T-cell (primary cell): ENCODE measurements at regions not wholly inside any gene's neighbourhood (a gene's known extent, or its start where the extent isn't known, plus 50 kb on each side); places are given as distances from the start of the nearest gene placed in this dataset.

Experiments
- ATAC-seq, 4 experiments: fragments of 200-7000 bp in 3 of 4; fragments of 150-1000 bp in 1 of 4; cut with Tn5 transposase; replicated peaks in 1 of 4; 1 replicate in 3 of 4; 2 replicates in 1 of 4; pipeline ENCODE4 v1.10.0; 2021; ENCODE audit warnings: moderate library complexity in 3 of 4, mild to moderate bottlenecking in 2 of 4, moderate number of reproducible peaks in 1 of 4
- CTCF ChIA-PET, 2 donors: fragments of 300-600 bp; sonication (Branson Sonifier 250); formaldehyde crosslinking; loops; one replicate each; lab custom pipeline; 2022; ENCODE audit warnings: antibody characterized with exemption in 2 of 2; lab: Charles Lee
- POLR2A ChIA-PET, 2 donors: fragments of 300-600 bp; sonication (Branson Sonifier 250); formaldehyde crosslinking; loops; one replicate each; lab custom pipeline; 2022; ENCODE audit warnings: antibody characterized with exemption in 2 of 2; lab: Charles Lee
- DNase-seq, 35 experiments: peaks; one replicate each; pipeline versions ENCODE4 v3.0.0 to v3.0.0-alpha.2; 2013 to 2023
- H3K27ac ChIP-seq: one replicate; pipeline ENCODE4 v1.5.1; 2013; ENCODE audit warnings: low read length
- H3K27me3 ChIP-seq, 2 experiments: replicated peaks in 1 of 2; 1 replicate in 1 of 2; 2 replicates in 1 of 2; pipeline versions ENCODE4 v1.6.1 to v1.7.0; 2013; ENCODE audit warnings: low read length in 1 of 2, mixed read lengths in 1 of 2; ENCODE audit not compliant: control insufficient read depth in 2 of 2, insufficient read depth in 2 of 2; ENCODE audit errors: extremely low read depth in 1 of 2
- H3K36me3 ChIP-seq, 2 donors: 1 replicate in 1 of 2; 2 replicates in 1 of 2; pipeline versions ENCODE4 v1.6.1 to v1.7.0; 2013; ENCODE audit warnings: low read length in 1 of 2; ENCODE audit not compliant: control insufficient read depth in 2 of 2, insufficient read depth in 1 of 2; ENCODE audit errors: extremely low read depth in 1 of 2
- H3K4me1 ChIP-seq, 2 experiments: 1 replicate in 1 of 2; 2 replicates in 1 of 2; pipeline versions ENCODE4 v1.6.1 to v1.7.0; 2013; ENCODE audit warnings: low read length in 2 of 2, mixed read lengths in 1 of 2; ENCODE audit not compliant: insufficient read depth in 2 of 2, control insufficient read depth in 1 of 2; ENCODE audit errors: extremely low read depth in 1 of 2
- H3K4me3 ChIP-seq, 2 donors: 1 replicate in 1 of 2; 2 replicates in 1 of 2; pipeline versions ENCODE4 v1.5.1 to v1.7.0; 2013; ENCODE audit warnings: mild to moderate bottlenecking in 2 of 2, low read length in 1 of 2, moderate library complexity in 1 of 2; ENCODE audit not compliant: control insufficient read depth in 1 of 2; ENCODE audit errors: extremely low read depth in 1 of 2
- H3K9me3 ChIP-seq: 2 replicates; pipeline ENCODE4 v1.7.0; 2013
- H3K27ac Mint-ChIP-seq, 2 donors: one replicate each; pipeline ENCODE4 v1.8.0; 2020 to 2021; ENCODE audit warnings: mild to moderate bottlenecking in 2 of 2, mixed read lengths in 2 of 2
- H3K27me3 Mint-ChIP-seq, 2 donors: one replicate each; pipeline ENCODE4 v1.8.0; 2021 to 2022; ENCODE audit warnings: mixed read lengths in 2 of 2
- H3K36me3 Mint-ChIP-seq: one replicate; pipeline ENCODE4 v1.8.0; 2021; ENCODE audit warnings: mixed read lengths
- H3K4me1 Mint-ChIP-seq, 3 donors: one replicate each; pipeline ENCODE4 v1.8.0; 2020 to 2022; ENCODE audit warnings: mixed read lengths in 3 of 3, mild to moderate bottlenecking in 1 of 3
- H3K4me3 Mint-ChIP-seq, 3 donors: one replicate each; pipeline ENCODE4 v1.8.0; 2020 to 2022; ENCODE audit warnings: mild to moderate bottlenecking in 3 of 3, mixed read lengths in 3 of 3, moderate library complexity in 3 of 3
- H3K9me3 Mint-ChIP-seq, 3 donors: one replicate each; pipeline ENCODE4 v1.8.0; 2020 to 2022; ENCODE audit warnings: mixed read lengths in 3 of 3
- WGBS: methylation state at CpG from one replicate; pipeline ENCODE4 v1.1.5; 2013; ENCODE audit warnings: missing lambda C conversion rate; ENCODE audit not compliant: insufficient coverage; 5-methylcytosine and 5-hydroxymethylcytosine counted together

DNA sequence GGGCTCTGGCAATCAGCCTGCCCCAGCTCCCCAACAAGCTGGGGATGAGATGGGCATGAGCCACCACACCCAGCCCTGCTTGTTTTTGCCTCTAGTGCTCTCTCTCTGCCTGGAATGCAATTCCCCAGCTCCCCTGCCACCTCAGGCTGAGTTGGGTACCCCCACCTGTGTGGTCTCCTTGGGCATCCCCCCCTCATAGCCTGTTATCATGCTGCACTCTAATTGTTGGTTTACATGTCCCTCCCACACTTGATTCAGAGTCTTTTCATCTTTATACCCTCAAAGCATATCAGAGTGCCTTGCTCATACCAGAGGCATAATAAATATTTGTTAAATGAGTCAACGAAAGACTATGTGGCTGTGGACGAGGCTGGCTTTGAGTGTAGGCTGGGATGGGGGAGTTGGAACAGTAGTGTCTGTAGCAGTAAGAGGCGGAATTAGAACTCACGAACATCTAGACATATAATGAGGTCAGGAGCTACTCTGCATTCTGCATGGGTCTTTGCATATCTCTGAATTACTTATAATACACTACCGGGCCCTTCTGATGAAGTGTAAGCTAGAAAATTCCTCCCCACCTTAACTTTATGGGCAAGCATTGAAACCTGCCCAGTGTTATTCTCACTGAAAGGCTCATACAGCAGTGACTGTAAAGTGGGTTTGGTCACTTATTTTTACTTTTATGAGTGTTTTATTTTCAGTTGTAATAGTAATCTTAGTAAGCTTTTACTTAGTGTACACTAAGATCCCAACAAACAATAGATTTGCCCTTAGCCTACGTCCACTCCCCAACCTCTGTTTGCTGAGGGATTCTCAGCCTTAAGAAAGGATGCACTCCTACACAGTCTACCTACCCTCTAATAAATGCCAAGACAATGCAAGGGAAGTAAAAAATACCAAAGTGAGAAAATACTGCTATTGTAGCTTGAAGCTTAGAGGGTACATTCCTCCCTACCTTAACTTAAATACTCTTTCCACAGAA, 58.7 kb downstream of the EDN1 start:
- no peak for ATAC-seq
- Mint-ChIP-seq H3K27ac (no peak overlapping the region), H3K4me3 (no peak overlapping the region), H3K27me3 (peaks cover 9 to 15% of the 10 kb centered on the region in 2 donors), H3K9me3 (peaks cover 7 to 19% (median 16%) of the 10 kb centered on the region in 3 donors), H3K4me1 (no peaks in the 10 kb centered on the region), H3K36me3 (no peaks in the 10 kb centered on the region)
- DNase-seq = no peak
- Histone ChIP-seq H3K4me3 (no peak overlapping the region), H3K36me3 (no peaks in the 10 kb centered on the region), H3K27me3 (peaks cover 0 to 6% of the 10 kb centered on the region in 2 experiments), H3K4me1 (no peaks in the 10 kb centered on the region), H3K9me3 (no peaks in the 10 kb centered on the region), H3K27ac (no peak overlapping the region)
- WGBS = no CpG with 5 or more reads among the region's 6 CpGs
- CTCF ChIA-PET = interaction anchor here in 1 of 2 donors (0.6 kb wide), 1 partner anchor 11 kb away, joined by 4 read pairs; no protein-coding TSS in a partner anchor
- POLR2A ChIA-PET = interaction anchor here in 1 of 2 donors (0.7 kb wide), 1 partner anchor 655 kb away, joined by 6 read pairs; no protein-coding TSS in a partner anchor

DNA sequence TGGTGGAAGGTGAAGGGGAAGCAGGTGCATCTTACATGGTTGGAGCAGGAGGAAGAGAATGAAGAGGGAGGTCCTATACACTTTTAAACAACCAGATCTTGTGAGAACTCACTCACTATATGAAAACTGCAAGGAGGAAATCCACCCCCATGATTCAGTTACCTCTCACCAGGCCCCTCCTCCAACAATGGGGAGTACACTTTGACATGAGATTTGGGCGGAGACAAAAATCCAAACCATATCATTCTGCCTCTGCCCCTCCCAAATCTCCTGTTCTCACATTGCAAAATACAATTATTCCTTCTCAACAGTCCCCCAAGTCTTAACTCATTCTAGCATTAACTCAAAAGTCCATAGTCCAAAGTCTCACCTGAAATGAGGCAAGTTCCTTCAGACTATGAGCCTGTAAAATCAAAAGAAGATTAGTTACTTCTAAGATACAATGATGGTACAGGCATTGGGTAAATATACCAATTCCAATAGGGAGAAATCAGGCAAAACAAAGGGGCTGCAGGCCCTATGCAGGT, 60.5 kb downstream of the EDN1 start:
- Histone ChIP-seq H3K4me1 (no peaks in the 10 kb centered on the region), H3K9me3 (no peaks in the 10 kb centered on the region), H3K36me3 (no peaks in the 10 kb centered on the region), H3K27me3 (peaks cover 0 to 6% of the 10 kb centered on the region in 2 experiments), H3K27ac (no peak overlapping the region), H3K4me3 (no peak overlapping the region)
- no peaks in the 10 kb centered on the region for H3K4me1 Mint-ChIP-seq
- DNase-seq = no peak
- ChIA-PET CTCF (no interaction called here), POLR2A (no interaction called here)
- no peak overlapping the region for H3K27ac Mint-ChIP-seq
- H3K9me3 Mint-ChIP-seq = peaks cover 7 to 19% (median 16%) of the 10 kb centered on the region in 3 donors
- H3K27me3 Mint-ChIP-seq = peaks cover 12 to 18% of the 10 kb centered on the region in 2 donors
- H3K36me3 Mint-ChIP-seq = no peaks in the 10 kb centered on the region
- 100% methylated on average over 1 of the region's 1 CpG for WGBS
- no peak for ATAC-seq
- H3K4me3 Mint-ChIP-seq = no peak overlapping the region

DNA sequence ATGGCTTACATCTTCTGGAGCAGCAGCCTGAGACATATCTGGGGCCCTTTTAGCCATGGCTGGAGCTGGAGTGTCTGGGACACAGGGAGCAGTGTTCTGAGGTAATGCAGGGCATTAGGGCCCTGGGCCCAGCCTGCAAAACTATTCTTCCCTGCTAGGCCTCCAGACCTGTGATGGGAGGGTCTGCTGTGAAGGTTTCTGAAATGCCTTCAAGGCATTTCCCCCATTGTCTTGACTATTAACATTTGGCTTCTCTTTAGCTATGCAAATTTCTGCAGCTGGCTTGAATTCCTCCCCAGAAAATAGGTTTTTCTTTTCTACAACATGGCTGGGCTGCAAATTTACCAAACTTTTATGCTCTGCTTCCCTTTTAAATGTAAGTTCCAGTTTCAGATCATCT, 61.5 kb downstream of the EDN1 start:
- no peak overlapping the region for H3K4me3 Mint-ChIP-seq
- H3K9me3 Mint-ChIP-seq = peaks cover 7 to 19% (median 16%) of the 10 kb centered on the region in 3 donors
- Histone ChIP-seq H3K27ac (no peak overlapping the region), H3K9me3 (no peaks in the 10 kb centered on the region), H3K36me3 (no peaks in the 10 kb centered on the region), H3K4me1 (no peaks in the 10 kb centered on the region), H3K4me3 (no peak overlapping the region), H3K27me3 (peaks cover 0 to 6% of the 10 kb centered on the region in 2 experiments)
- no peak overlapping the region for H3K27ac Mint-ChIP-seq
- no peaks in the 10 kb centered on the region for H3K4me1 Mint-ChIP-seq
- no peaks in the 10 kb centered on the region for H3K36me3 Mint-ChIP-seq
- DNase-seq (no peak), ATAC-seq (no peak)
- POLR2A ChIA-PET = interaction anchor here in 1 of 2 donors (0.6 kb wide), 1 partner anchor 23 kb away, joined by 3 read pairs; no protein-coding TSS in a partner anchor
- CTCF ChIA-PET = no interaction called here
- peaks cover 13 to 24% of the 10 kb centered on the region in 2 donors for H3K27me3 Mint-ChIP-seq

- Histone ChIP-seq H3K36me3 (no peaks in the 10 kb centered on the region), H3K4me3 (no peak overlapping the region), H3K4me1 (no peaks in the 10 kb centered on the region), H3K27me3 (no peaks in the 10 kb centered on the region), H3K9me3 (no peaks in the 10 kb centered on the region), H3K27ac (no peak overlapping the region)
- no peak overlapping the region for H3K4me3 Mint-ChIP-seq
- ChIA-PET CTCF (no interaction called here), POLR2A (no interaction called here)
- ATAC-seq (no peak), DNase-seq (no peak)
- no peaks in the 10 kb centered on the region for H3K4me1 Mint-ChIP-seq
- peaks cover 7 to 19% (median 16%) of the 10 kb centered on the region in 3 donors for H3K9me3 Mint-ChIP-seq
- WGBS = 77% methylated on average over 3 of the region's 3 CpGs
- H3K27me3 Mint-ChIP-seq = peaks cover 11 to 20% of the 10 kb centered on the region in 2 donors
- H3K36me3 Mint-ChIP-seq = no peaks in the 10 kb centered on the region
- no peak overlapping the region for H3K27ac Mint-ChIP-seq
Observed at GRCh38 chr6:12353731-12354130, 63.6 kb downstream of the EDN1 start.

- no peak for ATAC-seq
- Mint-ChIP-seq H3K27ac (no peak overlapping the region), H3K9me3 (peaks cover 7 to 19% (median 16%) of the 10 kb centered on the region in 3 donors), H3K4me1 (no peaks in the 10 kb centered on the region), H3K36me3 (no peaks in the 10 kb centered on the region), H3K27me3 (peaks cover 8 to 13% of the 10 kb centered on the region in 2 donors), H3K4me3 (no peak overlapping the region)
- H3K27me3 ChIP-seq = no peaks in the 10 kb centered on the region
- H3K36me3 ChIP-seq = no peaks in the 10 kb centered on the region
- 73% methylated on average over 2 of the region's 3 CpGs for WGBS
- no peak for DNase-seq
- ChIA-PET CTCF (interaction anchor here in 1 of 2 donors (0.5 kb wide), 1 partner anchor 9 kb away, joined by 5 read pairs; no protein-coding TSS in a partner anchor), POLR2A (no interaction called here)
- H3K27ac ChIP-seq = no peak overlapping the region
- H3K4me1 ChIP-seq = no peaks in the 10 kb centered on the region
- no peaks in the 10 kb centered on the region for H3K9me3 ChIP-seq
- no peak overlapping the region for H3K4me3 ChIP-seq
Observed at GRCh38 chr6:12354499-12354898, 64.3 kb downstream of the EDN1 start.

DNA sequence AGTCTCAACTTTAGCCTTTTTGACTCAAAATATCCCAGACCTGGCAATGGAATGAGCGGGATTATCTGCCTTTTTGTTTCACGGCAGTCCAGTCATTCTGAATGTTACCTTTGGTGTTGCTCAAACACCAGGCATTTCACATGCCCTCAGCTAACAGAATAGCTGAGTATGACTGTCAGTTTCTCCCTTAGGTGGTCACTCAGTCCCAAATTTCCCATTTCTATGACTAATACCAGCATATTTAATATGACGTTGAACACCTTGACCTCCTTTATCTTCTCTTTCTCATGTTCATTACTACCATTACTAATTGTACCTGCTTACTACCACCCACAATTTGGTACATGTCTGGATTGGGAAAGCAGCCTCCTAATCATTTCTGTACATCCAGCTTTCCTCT, 65.2 kb downstream of the EDN1 start:
- ATAC-seq (no peak), DNase-seq (no peak)
- Histone ChIP-seq H3K4me1 (no peaks in the 10 kb centered on the region), H3K9me3 (no peaks in the 10 kb centered on the region), H3K27me3 (no peaks in the 10 kb centered on the region), H3K4me3 (no peak overlapping the region), H3K27ac (no peak overlapping the region), H3K36me3 (no peaks in the 10 kb centered on the region)
- Mint-ChIP-seq H3K9me3 (peaks cover 7 to 19% (median 16%) of the 10 kb centered on the region in 3 donors), H3K4me3 (no peak overlapping the region), H3K36me3 (no peaks in the 10 kb centered on the region), H3K4me1 (no peaks in the 10 kb centered on the region), H3K27me3 (peaks cover 4 to 9% of the 10 kb centered on the region in 2 donors), H3K27ac (no peak overlapping the region)
- ChIA-PET CTCF (no interaction called here), POLR2A (no interaction called here)
- 100% methylated on average over 2 of the region's 3 CpGs for WGBS
